Stimulated activated CD4-positive, alpha-beta T cell treated with anti-CD3 and anti-CD28 coated beads, Interleukin-4, amount 100 ng/mL, for 48 hours (primary cell): ENCODE measurements at regions not wholly inside any gene's neighbourhood (a gene's known extent, or its start where the extent isn't known, plus 50 kb on each side); places are given as distances from the start of the nearest gene placed in this dataset.
"Not testable (repeated sequence)": the region's sequence is repeated elsewhere in the genome, so short reads cannot be mapped to it uniquely, and the experiment has no call there.

Experiments used
- DNase-seq, 2 donors: peaks; one replicate each; pipeline ENCODE4 v3.0.0-alpha.2; 2020; ENCODE audit warnings: low read depth in 2 of 2

GRCh38 chr9:26667882-26668281 is 224.7 kb downstream of the CAAP1 start:
- no peak for DNase-seq

- no peak for DNase-seq
Observed at GRCh38 chr9:26665666-26666065, 226.9 kb downstream of the CAAP1 start.

- DNase-seq: not testable (repeated sequence)
Observed at GRCh38 chr9:26664087-26664773, 228.4 kb downstream of the CAAP1 start.

GRCh38 chr9:26662476-26662875 is 230.1 kb downstream of the CAAP1 start:
- DNase-seq: no peak

- no peak for DNase-seq
Observed at GRCh38 chr9:26658476-26658875, 234.1 kb downstream of the CAAP1 start.

- no peak for DNase-seq
Observed at GRCh38 chr9:26657958-26658357, 234.6 kb downstream of the CAAP1 start.

GRCh38 chr9:26656003-26656870 is 236.4 kb downstream of the CAAP1 start:
- DNase-seq: no peak

- no peak for DNase-seq
Observed at GRCh38 chr9:26655166-26655565, 237.4 kb downstream of the CAAP1 start.

- DNase-seq: no peak
Observed at GRCh38 chr9:26650325-26650724, 242.3 kb downstream of the CAAP1 start.

GRCh38 chr9:26643826-26644225 is 248.8 kb downstream of the CAAP1 start:
- DNase-seq: no peak

- DNase-seq: no peak
Observed at GRCh38 chr9:26639761-26640160, 252.8 kb downstream of the CAAP1 start.

GRCh38 chr9:26637101-26637500 is 255.5 kb downstream of the CAAP1 start:
- DNase-seq: no peak

GRCh38 chr9:26613851-26614350 is 278.7 kb downstream of the CAAP1 start:
- DNase-seq: peak in 1 of 2 donors; percentile 1

GRCh38 chr9:26612211-26612610 is 280.4 kb downstream of the CAAP1 start:
- DNase-seq: no peak

- DNase-seq: no peak
Observed at GRCh38 chr9:26606756-26607155, 285.8 kb downstream of the CAAP1 start.

GRCh38 chr9:26605367-26605766 is 287.2 kb downstream of the CAAP1 start:
- DNase-seq: no peak

- DNase-seq: no peak
Observed at GRCh38 chr9:26604076-26604662, 288.4 kb downstream of the CAAP1 start.

- DNase-seq: no peak
Observed at GRCh38 chr9:26603617-26604016, 289.0 kb downstream of the CAAP1 start.

- no peak for DNase-seq
Observed at GRCh38 chr9:26597542-26598149, 295.0 kb downstream of the CAAP1 start.

- no peak for DNase-seq
Observed at GRCh38 chr9:26579056-26579455, 313.5 kb downstream of the CAAP1 start.

GRCh38 chr9:26574898-26575440 is 317.6 kb downstream of the CAAP1 start:
- no peak for DNase-seq

GRCh38 chr9:26574256-26574655 is 318.3 kb downstream of the CAAP1 start:
- no peak for DNase-seq
